ENCODE measurements at regions not wholly inside any gene's neighbourhood (a gene's known extent, or its start where the extent isn't known, plus 50 kb on each side); places are given as distances from the start of the nearest gene placed in this dataset.
"Not testable (repeated sequence)": the region's sequence is repeated elsewhere in the genome, so short reads cannot be mapped to it uniquely, and the experiment has no call there.

- Histone ChIP-seq H3K4me1 (no peaks in the 10 kb centered on the region), H3K36me3 (ENCODE audit: low read depth, missing control alignments) (no peaks in the 10 kb centered on the region), H3K4me3 (no peak overlapping the region), H3K27ac (no peak overlapping the region), H3K9me3 (no peaks in the 10 kb centered on the region), H3K27me3 (no peaks in the 10 kb centered on the region)
- WGBS, 2 donors = 94 to 95% methylated on average over 3 of the region's 3 CpGs
- no peak for DNase-seq
- intact Hi-C loops (cut with DNase I; ENCODE audit: low total_unique reads) = no loop called here
- TF ChIP-seq, protein P1, sequence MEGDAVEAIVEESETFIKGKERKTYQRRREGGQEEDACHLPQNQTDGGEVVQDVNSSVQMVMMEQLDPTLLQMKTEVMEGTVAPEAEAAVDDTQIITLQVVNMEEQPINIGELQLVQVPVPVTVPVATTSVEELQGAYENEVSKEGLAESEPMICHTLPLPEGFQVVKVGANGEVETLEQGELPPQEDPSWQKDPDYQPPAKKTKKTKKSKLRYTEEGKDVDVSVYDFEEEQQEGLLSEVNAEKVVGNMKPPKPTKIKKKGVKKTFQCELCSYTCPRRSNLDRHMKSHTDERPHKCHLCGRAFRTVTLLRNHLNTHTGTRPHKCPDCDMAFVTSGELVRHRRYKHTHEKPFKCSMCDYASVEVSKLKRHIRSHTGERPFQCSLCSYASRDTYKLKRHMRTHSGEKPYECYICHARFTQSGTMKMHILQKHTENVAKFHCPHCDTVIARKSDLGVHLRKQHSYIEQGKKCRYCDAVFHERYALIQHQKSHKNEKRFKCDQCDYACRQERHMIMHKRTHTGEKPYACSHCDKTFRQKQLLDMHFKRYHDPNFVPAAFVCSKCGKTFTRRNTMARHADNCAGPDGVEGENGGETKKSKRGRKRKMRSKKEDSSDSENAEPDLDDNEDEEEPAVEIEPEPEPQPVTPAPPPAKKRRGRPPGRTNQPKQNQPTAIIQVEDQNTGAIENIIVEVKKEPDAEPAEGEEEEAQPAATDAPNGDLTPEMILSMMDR (IDR thresholded peaks at IDR 0.05) = no peak
- no peak for TF ChIP-seq POLR2A (IDR thresholded peaks at IDR 0.05)
These were observed 220.2 kb downstream of the DUSP10 start for GRCh38 chr1:221521686-221522085.

DNA sequence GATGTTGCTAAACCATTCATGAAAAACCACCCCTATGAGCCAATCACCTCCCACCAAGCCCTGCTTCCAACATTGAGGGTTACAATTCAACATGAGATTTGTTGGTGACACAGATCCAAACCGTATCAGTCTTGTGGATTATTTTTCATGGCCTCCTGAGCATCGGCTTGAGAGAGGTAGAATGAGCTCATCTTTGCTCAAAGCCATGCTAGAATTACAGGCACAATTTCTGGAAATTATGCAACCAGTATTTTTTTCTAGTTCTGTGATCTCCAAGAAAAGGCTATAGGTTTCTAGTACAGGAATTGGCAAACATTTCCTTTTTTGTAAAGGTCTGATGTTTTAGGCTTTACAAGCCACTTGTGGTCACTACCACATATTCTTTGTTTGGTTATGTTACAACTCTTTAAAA is 219.4 kb downstream of the DUSP10 start:
- intact Hi-C loops (cut with DNase I; ENCODE audit: low total_unique reads) = no loop called here
- H3K4me1 ChIP-seq = no peaks in the 10 kb centered on the region
- no peak for DNase-seq
- no peak overlapping the region for H3K4me3 ChIP-seq
- H3K27ac ChIP-seq = no peak overlapping the region
- H3K36me3 ChIP-seq (ENCODE audit: low read depth, missing control alignments) = no peaks in the 10 kb centered on the region
- WGBS, 2 donors = 91 to 98% methylated on average over 2 of the region's 2 CpGs
- no peak for TF ChIP-seq POLR2A (IDR thresholded peaks at IDR 0.05)
- TF ChIP-seq, protein P1 (IDR thresholded peaks at IDR 0.05) = no peak
- no peaks in the 10 kb centered on the region for H3K27me3 ChIP-seq
- no peaks in the 10 kb centered on the region for H3K9me3 ChIP-seq

DNA sequence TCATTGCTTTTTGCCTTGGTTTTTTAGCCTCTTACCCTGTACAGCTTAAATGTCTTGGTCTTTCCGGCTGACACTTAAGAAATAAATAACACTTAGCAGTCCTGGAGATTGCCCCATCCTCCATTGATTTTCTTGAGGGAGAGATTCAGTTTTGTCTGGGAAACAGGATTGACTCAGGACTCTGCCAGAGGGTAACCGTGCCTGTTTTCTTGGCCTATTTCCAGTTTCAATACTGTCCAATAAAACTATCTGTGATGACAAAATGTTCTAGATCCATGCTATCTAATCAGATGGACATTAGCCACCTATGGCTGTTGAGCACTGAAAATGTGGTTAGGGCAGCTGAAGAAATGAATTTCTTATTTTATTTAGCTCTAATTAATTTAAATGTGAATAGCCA is 216.1 kb downstream of the DUSP10 start:
- no peak for DNase-seq
- Histone ChIP-seq H3K4me1 (no peaks in the 10 kb centered on the region), H3K9me3 (no peaks in the 10 kb centered on the region), H3K27ac (no peak overlapping the region), H3K27me3 (no peaks in the 10 kb centered on the region), H3K36me3 (ENCODE audit: low read depth, missing control alignments) (no peaks in the 10 kb centered on the region), H3K4me3 (no peak overlapping the region)
- intact Hi-C loops (cut with DNase I; ENCODE audit: low total_unique reads) = no loop called here
- 61 to 77% methylated on average over 2 of the region's 2 CpGs for WGBS, 2 donors
- no peak for TF ChIP-seq POLR2A (IDR thresholded peaks at IDR 0.05)
- TF ChIP-seq, protein P1 (IDR thresholded peaks at IDR 0.05) = no peak

DNA sequence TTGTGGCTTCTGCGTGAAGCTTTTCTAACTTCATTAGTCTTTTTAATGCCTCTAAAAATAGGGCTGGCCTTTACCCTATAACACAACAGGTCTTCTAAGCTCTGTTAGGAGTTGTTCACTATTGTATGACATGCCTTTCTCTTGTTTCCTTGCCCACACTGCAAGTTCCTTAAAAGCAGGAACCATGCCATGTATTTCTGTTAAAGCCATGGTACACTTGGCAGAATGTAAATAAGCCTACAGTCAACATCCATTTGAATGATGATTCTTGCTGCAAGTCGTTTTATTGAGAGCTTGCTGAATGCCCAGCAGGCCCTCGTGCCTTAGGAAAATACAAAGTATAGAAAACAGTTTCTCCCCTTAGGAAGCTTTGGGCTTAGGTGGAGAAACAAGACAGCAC is 214.6 kb downstream of the DUSP10 start:
- Histone ChIP-seq H3K27me3 (no peaks in the 10 kb centered on the region), H3K9me3 (no peaks in the 10 kb centered on the region), H3K4me3 (no peak overlapping the region), H3K27ac (no peak overlapping the region), H3K4me1 (no peaks in the 10 kb centered on the region), H3K36me3 (ENCODE audit: low read depth, missing control alignments) (no peaks in the 10 kb centered on the region)
- DNase-seq = no peak
- intact Hi-C loops (cut with DNase I; ENCODE audit: low total_unique reads) = no loop called here
- no peak for TF ChIP-seq POLR2A (IDR thresholded peaks at IDR 0.05)
- TF ChIP-seq, protein P1 (IDR thresholded peaks at IDR 0.05) = no peak
- 80 to 85% methylated on average over 3 of the region's 3 CpGs for WGBS, 2 donors

GRCh38 chr1:221527886-221528624 is 213.8 kb downstream of the DUSP10 start:
- H3K4me3 ChIP-seq = no peak overlapping the region
- H3K9me3 ChIP-seq = no peaks in the 10 kb centered on the region
- H3K27me3 ChIP-seq = no peaks in the 10 kb centered on the region
- 79 to 83% methylated on average over 3 of the region's 3 CpGs for WGBS, 2 donors
- TF ChIP-seq POLR2A (IDR thresholded peaks at IDR 0.05) = no peak
- TF ChIP-seq, protein P1 (IDR thresholded peaks at IDR 0.05) = no peak
- no peak overlapping the region for H3K27ac ChIP-seq
- H3K36me3 ChIP-seq (ENCODE audit: low read depth, missing control alignments) = no peaks in the 10 kb centered on the region
- intact Hi-C loops (cut with DNase I; ENCODE audit: low total_unique reads) = no loop called here
- H3K4me1 ChIP-seq = no peaks in the 10 kb centered on the region
- DNase-seq = no peak

- H3K27me3 ChIP-seq; H3K27ac ChIP-seq; H3K4me3 ChIP-seq; H3K36me3 ChIP-seq (ENCODE audit: low read depth, missing control alignments); DNase-seq; intact Hi-C loops (cut with DNase I; ENCODE audit: low total_unique reads); H3K4me1 ChIP-seq; H3K9me3 ChIP-seq: not testable (repeated sequence)
- WGBS, 2 donors = 82 to 100% methylated on average over 1 of the region's 1 CpG
These were observed 211.7 kb downstream of the DUSP10 start for GRCh38 chr1:221530159-221530558.

Data from testis (tissue), 2 donors.